Activated naive CD4-positive, alpha-beta T cell (primary cell): ENCODE measurements at regions not wholly inside any gene's neighbourhood (a gene's known extent, or its start where the extent isn't known, plus 50 kb on each side); places are given as distances from the start of the nearest gene placed in this dataset.

Experiments
- DNase-seq, 4 experiments: peaks; one replicate each; lab custom pipeline; 2025; lab: John Stamatoyannopoulos, UW

- DNase-seq: no peak
These were observed 52.1 kb upstream of the TNRC6C start for GRCh38 chr17:77906377-77906871.

- DNase-seq: no peak
These were observed 50.7 kb upstream of the TNRC6C start for GRCh38 chr17:77907497-77908461.

DNA sequence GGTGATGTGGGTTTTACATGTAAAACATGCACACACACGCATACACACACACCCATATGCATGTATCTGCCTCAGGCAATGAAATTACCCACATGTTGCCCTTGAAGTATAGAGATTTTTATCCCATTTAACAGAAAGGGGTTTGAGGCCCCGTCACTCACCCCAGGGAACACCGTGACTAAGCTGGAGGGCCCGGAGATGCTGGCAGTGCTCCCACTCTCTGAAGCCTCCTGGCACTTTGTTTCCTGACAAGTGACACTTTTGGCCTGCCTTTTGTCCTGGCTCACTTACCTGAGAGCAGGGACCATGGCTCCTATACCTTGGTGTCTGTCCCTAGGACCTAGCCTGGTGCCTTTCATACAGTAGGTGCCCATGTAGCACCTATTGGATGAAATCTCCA, 50.0 kb upstream of the TNRC6C start:
- no peak for DNase-seq
